Esophagus muscularis mucosa (tissue), 3 donors: ENCODE measurements at regions not wholly inside any gene's neighbourhood (a gene's known extent, or its start where the extent isn't known, plus 50 kb on each side); places are given as distances from the start of the nearest gene placed in this dataset.

ENCODE experiments used
- CTCF ChIP-seq, 3 experiments: fragments of 200-600 bp in 2 of 3; fragments of 450-650 bp in 1 of 3; sonication (generic) in 2 of 3; IDR thresholded peaks; one replicate each; pipeline ENCODE4 v1.5.1; 2017 to 2019; ENCODE audit warnings: antibody characterized with exemption in 3 of 3, mild to moderate bottlenecking in 2 of 3, moderate library complexity in 1 of 3
- POLR2AphosphoS5 ChIP-seq, 2 donors: sonication (generic); formaldehyde crosslinking; IDR thresholded peaks; one replicate each; pipeline ENCODE4 v1.6.1; 2017; ENCODE audit warnings: antibody characterized with exemption in 2 of 2

DNA sequence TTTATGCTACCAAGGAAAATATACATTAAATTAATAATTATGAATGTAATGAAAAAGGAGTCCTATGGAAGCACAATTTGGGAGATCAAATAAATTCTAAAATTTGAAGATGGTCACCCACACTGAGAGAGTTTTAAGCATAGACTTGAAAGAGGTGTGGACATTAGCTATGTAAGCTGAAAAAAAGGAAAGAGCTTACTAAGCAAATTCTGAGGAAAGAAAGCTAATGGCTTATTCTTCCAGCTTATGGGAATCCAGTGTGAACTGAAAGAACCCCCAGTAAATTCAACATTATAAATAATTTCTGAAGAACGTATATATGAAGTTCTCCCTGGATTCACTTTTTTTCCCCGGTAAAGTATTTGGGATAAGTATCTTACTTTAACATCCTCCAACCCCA, 78.2 kb upstream of the GUCY1A1 start:
- TF ChIP-seq POLR2AphosphoS5 (IDR thresholded peaks at IDR 0.05) = no peak
- TF ChIP-seq CTCF (IDR thresholded peaks at IDR 0.05) = no peak
